ENCODE measurements at regions not wholly inside any gene's neighbourhood (a gene's known extent, or its start where the extent isn't known, plus 50 kb on each side); places are given as distances from the start of the nearest gene placed in this dataset.
A peak's percentile ranks its signal among the peaks of the same experiment; 100 is the strongest.

GRCh38 chr17:77527836-77528505 lies 387.2 kb downstream of the SEC14L1 start:
- no peaks in the 10 kb centered on the region for H3K27me3 ChIP-seq (ENCODE audit: insufficient read depth, low read length, poor library complexity)
- H3K27ac ChIP-seq (ENCODE audit: low read depth, low read length): no peak overlapping the region
- no peak overlapping the region for H4K8ac ChIP-seq (ENCODE audit: low read depth, low read length)
- no peaks in the 10 kb centered on the region for H3K79me2 ChIP-seq (ENCODE audit: control insufficient read depth, insufficient read depth, low read length)
- no peaks in the 10 kb centered on the region for H3K4me1 ChIP-seq (ENCODE audit: control insufficient read depth, low read depth, low read length)
- peak overlapping the region; percentile 88 for H3K56ac ChIP-seq (ENCODE audit: low read length)
- no peak overlapping the region for H3K18ac ChIP-seq (ENCODE audit: low read length)
- H3K4ac ChIP-seq (ENCODE audit: low read depth, low read length): no peak overlapping the region
- no peak for DNase-seq
- no peaks in the 10 kb centered on the region for H3K36me3 ChIP-seq (ENCODE audit: control insufficient read depth, insufficient read depth, low read length)
- WGBS (ENCODE audit: extremely low coverage, insufficient coverage, low lambda C conversion rate): no CpG with 5 or more reads among the region's 23 CpGs
- H2BK120ac ChIP-seq (ENCODE audit: low read depth, low read length): no peak overlapping the region
- no peak overlapping the region for H2BK5ac ChIP-seq (ENCODE audit: low read length)
- no peak overlapping the region for H2BK15ac ChIP-seq (replicated peaks; ENCODE audit: low read depth)
- H3K4me2 ChIP-seq (ENCODE audit: low read length): peak overlapping the region; percentile 63
- H2AK5ac ChIP-seq (ENCODE audit: low read length): no peak overlapping the region
- no peak overlapping the region for H4K5ac ChIP-seq (ENCODE audit: low read length)
- peak overlapping the region; percentile 68 for H3K9ac ChIP-seq (ENCODE audit: low read length)
- no peak overlapping the region for H3K23ac ChIP-seq (ENCODE audit: low read length)
- H3K79me1 ChIP-seq (ENCODE audit: low read length): no peaks in the 10 kb centered on the region
- H3K4me3 ChIP-seq (ENCODE audit: low read length): peak overlapping the region; percentile 36

- H2BK5ac ChIP-seq (ENCODE audit: low read length): no peak overlapping the region
- no peaks in the 10 kb centered on the region for H3K4me1 ChIP-seq (ENCODE audit: control insufficient read depth, low read depth, low read length)
- H3K27ac ChIP-seq (ENCODE audit: low read depth, low read length): no peak overlapping the region
- H3K79me1 ChIP-seq (ENCODE audit: low read length): no peaks in the 10 kb centered on the region
- no peak overlapping the region for H2BK15ac ChIP-seq (replicated peaks; ENCODE audit: low read depth)
- no peaks in the 10 kb centered on the region for H3K36me3 ChIP-seq (ENCODE audit: control insufficient read depth, insufficient read depth, low read length)
- H3K4me3 ChIP-seq (ENCODE audit: low read length): peak overlapping the region; percentile 36
- DNase-seq: peak; percentile 77
- peak overlapping the region; percentile 68 for H3K9ac ChIP-seq (ENCODE audit: low read length)
- H3K23ac ChIP-seq (ENCODE audit: low read length): no peak overlapping the region
- no CpG with 5 or more reads among the region's 66 CpGs for WGBS (ENCODE audit: extremely low coverage, insufficient coverage, low lambda C conversion rate)
- H3K4me2 ChIP-seq (ENCODE audit: low read length): peak overlapping the region; percentile 63
- peak overlapping the region; percentile 88 for H3K56ac ChIP-seq (ENCODE audit: low read length)
- H3K18ac ChIP-seq (ENCODE audit: low read length): no peak overlapping the region
- H3K4ac ChIP-seq (ENCODE audit: low read depth, low read length): no peak overlapping the region
- no peak overlapping the region for H4K8ac ChIP-seq (ENCODE audit: low read depth, low read length)
- H2BK120ac ChIP-seq (ENCODE audit: low read depth, low read length): no peak overlapping the region
- H3K79me2 ChIP-seq (ENCODE audit: control insufficient read depth, insufficient read depth, low read length): no peaks in the 10 kb centered on the region
- no peak overlapping the region for H2AK5ac ChIP-seq (ENCODE audit: low read length)
- no peaks in the 10 kb centered on the region for H3K27me3 ChIP-seq (ENCODE audit: insufficient read depth, low read length, poor library complexity)
- H4K5ac ChIP-seq (ENCODE audit: low read length): no peak overlapping the region
These were observed 388.0 kb downstream of the SEC14L1 start for GRCh38 chr17:77528516-77529327.

- Histone ChIP-seq H3K56ac (ENCODE audit: low read length) (no peak overlapping the region), H2BK5ac (ENCODE audit: low read length) (no peak overlapping the region), H3K4me3 (ENCODE audit: low read length) (no peak overlapping the region), H3K23ac (ENCODE audit: low read length) (no peak overlapping the region), H3K4me2 (ENCODE audit: low read length) (peak overlapping the region; percentile 63), H4K5ac (ENCODE audit: low read length) (no peak overlapping the region), H3K36me3 (ENCODE audit: control insufficient read depth, insufficient read depth, low read length) (no peaks in the 10 kb centered on the region), H2BK15ac (replicated peaks; ENCODE audit: low read depth) (no peak overlapping the region), H3K79me2 (ENCODE audit: control insufficient read depth, insufficient read depth, low read length) (no peaks in the 10 kb centered on the region), H3K18ac (ENCODE audit: low read length) (no peak overlapping the region), H2AK5ac (ENCODE audit: low read length) (no peak overlapping the region), H4K8ac (ENCODE audit: low read depth, low read length) (no peak overlapping the region), H3K79me1 (ENCODE audit: low read length) (no peaks in the 10 kb centered on the region), H2BK120ac (ENCODE audit: low read depth, low read length) (no peak overlapping the region), H3K9ac (ENCODE audit: low read length) (no peak overlapping the region), H3K27me3 (ENCODE audit: insufficient read depth, low read length, poor library complexity) (no peaks in the 10 kb centered on the region), H3K27ac (ENCODE audit: low read depth, low read length) (no peak overlapping the region), H3K4me1 (ENCODE audit: control insufficient read depth, low read depth, low read length) (no peaks in the 10 kb centered on the region), H3K4ac (ENCODE audit: low read depth, low read length) (no peak overlapping the region)
- DNase-seq: no peak
- WGBS (ENCODE audit: extremely low coverage, insufficient coverage, low lambda C conversion rate): no CpG with 5 or more reads among the region's 7 CpGs
These were observed 388.5 kb downstream of the SEC14L1 start for GRCh38 chr17:77529328-77529650.

GRCh38 chr17:77530591-77530990 lies 389.8 kb downstream of the SEC14L1 start:
- Histone ChIP-seq H4K5ac (ENCODE audit: low read length) (no peak overlapping the region), H3K4me3 (ENCODE audit: low read length) (no peak overlapping the region), H2BK120ac (ENCODE audit: low read depth, low read length) (no peak overlapping the region), H3K27me3 (ENCODE audit: insufficient read depth, low read length, poor library complexity) (no peaks in the 10 kb centered on the region), H2BK5ac (ENCODE audit: low read length) (no peak overlapping the region), H3K79me1 (ENCODE audit: low read length) (no peaks in the 10 kb centered on the region), H3K4me1 (ENCODE audit: control insufficient read depth, low read depth, low read length) (no peaks in the 10 kb centered on the region), H3K4me2 (ENCODE audit: low read length) (no peak overlapping the region), H3K9ac (ENCODE audit: low read length) (no peak overlapping the region), H2AK5ac (ENCODE audit: low read length) (no peak overlapping the region), H3K23ac (ENCODE audit: low read length) (no peak overlapping the region), H3K79me2 (ENCODE audit: control insufficient read depth, insufficient read depth, low read length) (no peaks in the 10 kb centered on the region), H3K27ac (ENCODE audit: low read depth, low read length) (no peak overlapping the region), H3K56ac (ENCODE audit: low read length) (no peak overlapping the region), H3K18ac (ENCODE audit: low read length) (no peak overlapping the region), H4K8ac (ENCODE audit: low read depth, low read length) (no peak overlapping the region), H3K36me3 (ENCODE audit: control insufficient read depth, insufficient read depth, low read length) (no peaks in the 10 kb centered on the region), H3K4ac (ENCODE audit: low read depth, low read length) (no peak overlapping the region), H2BK15ac (replicated peaks; ENCODE audit: low read depth) (no peak overlapping the region)
- no peak for DNase-seq
- no CpG with 5 or more reads among the region's 12 CpGs for WGBS (ENCODE audit: extremely low coverage, insufficient coverage, low lambda C conversion rate)

GRCh38 chr17:77531002-77531401 lies 390.2 kb downstream of the SEC14L1 start:
- no peak overlapping the region for H2BK5ac ChIP-seq (ENCODE audit: low read length)
- H3K79me2 ChIP-seq (ENCODE audit: control insufficient read depth, insufficient read depth, low read length): no peaks in the 10 kb centered on the region
- H3K27me3 ChIP-seq (ENCODE audit: insufficient read depth, low read length, poor library complexity): no peaks in the 10 kb centered on the region
- H2BK120ac ChIP-seq (ENCODE audit: low read depth, low read length): no peak overlapping the region
- H3K4me2 ChIP-seq (ENCODE audit: low read length): no peak overlapping the region
- H3K79me1 ChIP-seq (ENCODE audit: low read length): no peaks in the 10 kb centered on the region
- H3K23ac ChIP-seq (ENCODE audit: low read length): no peak overlapping the region
- H4K5ac ChIP-seq (ENCODE audit: low read length): no peak overlapping the region
- no CpG with 5 or more reads among the region's 6 CpGs for WGBS (ENCODE audit: extremely low coverage, insufficient coverage, low lambda C conversion rate)
- H2BK15ac ChIP-seq (replicated peaks; ENCODE audit: low read depth): no peak overlapping the region
- H2AK5ac ChIP-seq (ENCODE audit: low read length): no peak overlapping the region
- no peaks in the 10 kb centered on the region for H3K36me3 ChIP-seq (ENCODE audit: control insufficient read depth, insufficient read depth, low read length)
- H3K18ac ChIP-seq (ENCODE audit: low read length): no peak overlapping the region
- no peak overlapping the region for H3K56ac ChIP-seq (ENCODE audit: low read length)
- no peak overlapping the region for H3K27ac ChIP-seq (ENCODE audit: low read depth, low read length)
- no peak for DNase-seq
- no peak overlapping the region for H3K4me3 ChIP-seq (ENCODE audit: low read length)
- no peak overlapping the region for H3K9ac ChIP-seq (ENCODE audit: low read length)
- H3K4me1 ChIP-seq (ENCODE audit: control insufficient read depth, low read depth, low read length): no peaks in the 10 kb centered on the region
- H3K4ac ChIP-seq (ENCODE audit: low read depth, low read length): no peak overlapping the region
- H4K8ac ChIP-seq (ENCODE audit: low read depth, low read length): no peak overlapping the region

All from mesendoderm (in vitro differentiated cells).